ENCODE measurements at regions not wholly inside any gene's neighbourhood (a gene's known extent, or its start where the extent isn't known, plus 50 kb on each side); places are given as distances from the start of the nearest gene placed in this dataset.

- no peak for TF ChIP-seq STAT1 (IDR thresholded peaks at IDR 0.05; ENCODE audit: unreplicated experiment)
- TF ChIP-seq EZH2 (IDR thresholded peaks at IDR 0.05; ENCODE audit: low read depth, unreplicated experiment): no peak
- TF ChIP-seq CTCF (conservative IDR thresholded peaks at IDR 0.05; ENCODE audit: low read depth in 2 of 2): no peak
- no peak for TF ChIP-seq NANOG (IDR thresholded peaks at IDR 0.05; ENCODE audit: borderline replicate concordance)
These were observed 152.4 kb downstream of the GNAT3 start for GRCh38 chr7:80359476-80359875.

Data from GM23338 (cell line).